Mammary epithelial cell (primary cell): ENCODE measurements at regions not wholly inside any gene's neighbourhood (a gene's known extent, or its start where the extent isn't known, plus 50 kb on each side); places are given as distances from the start of the nearest gene placed in this dataset.

Experiments
- EZH2 ChIP-seq: IDR thresholded peaks from 2 replicates; pipeline ENCODE4 v1.6.1; 2012; ENCODE audit warnings: low read length, inconsistent platforms, borderline replicate concordance
- TF ChIP-seq, protein P1 (sequence below), 2 donors: IDR thresholded peaks in 1 of 2; conservative IDR thresholded peaks in 1 of 2; 2 replicates each; pipeline ENCODE4 v1.5.1; 2011 to 2012; ENCODE audit warnings: inconsistent platforms in 2 of 2, low read length in 2 of 2, mild to moderate bottlenecking in 2 of 2, control low read depth in 1 of 2, low read depth in 1 of 2; ENCODE audit not compliant: insufficient read depth in 1 of 2; ENCODE audit errors: extremely low read depth in 1 of 2

DNA sequence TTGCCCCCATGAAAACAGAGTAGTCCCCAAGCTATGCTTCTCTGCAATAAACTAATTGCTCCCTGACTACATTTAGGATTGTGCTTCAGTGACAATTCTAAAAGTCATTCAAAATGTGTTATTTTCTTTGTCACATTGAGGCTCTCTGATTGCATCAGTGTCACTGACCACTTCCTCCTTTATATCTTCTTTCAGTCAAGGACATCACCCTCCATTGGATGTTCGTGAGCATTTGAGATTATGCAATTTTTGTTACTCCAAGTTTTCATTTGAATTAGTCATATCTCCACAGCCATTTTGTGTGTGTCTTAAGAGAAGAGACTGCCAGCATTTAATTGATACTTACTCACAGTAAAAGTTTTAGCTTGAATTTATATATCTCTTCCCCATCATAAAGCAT lies 780.8 kb upstream of the GCFC2 start:
- TF ChIP-seq, protein P1, sequence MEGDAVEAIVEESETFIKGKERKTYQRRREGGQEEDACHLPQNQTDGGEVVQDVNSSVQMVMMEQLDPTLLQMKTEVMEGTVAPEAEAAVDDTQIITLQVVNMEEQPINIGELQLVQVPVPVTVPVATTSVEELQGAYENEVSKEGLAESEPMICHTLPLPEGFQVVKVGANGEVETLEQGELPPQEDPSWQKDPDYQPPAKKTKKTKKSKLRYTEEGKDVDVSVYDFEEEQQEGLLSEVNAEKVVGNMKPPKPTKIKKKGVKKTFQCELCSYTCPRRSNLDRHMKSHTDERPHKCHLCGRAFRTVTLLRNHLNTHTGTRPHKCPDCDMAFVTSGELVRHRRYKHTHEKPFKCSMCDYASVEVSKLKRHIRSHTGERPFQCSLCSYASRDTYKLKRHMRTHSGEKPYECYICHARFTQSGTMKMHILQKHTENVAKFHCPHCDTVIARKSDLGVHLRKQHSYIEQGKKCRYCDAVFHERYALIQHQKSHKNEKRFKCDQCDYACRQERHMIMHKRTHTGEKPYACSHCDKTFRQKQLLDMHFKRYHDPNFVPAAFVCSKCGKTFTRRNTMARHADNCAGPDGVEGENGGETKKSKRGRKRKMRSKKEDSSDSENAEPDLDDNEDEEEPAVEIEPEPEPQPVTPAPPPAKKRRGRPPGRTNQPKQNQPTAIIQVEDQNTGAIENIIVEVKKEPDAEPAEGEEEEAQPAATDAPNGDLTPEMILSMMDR (conservative IDR thresholded peaks at IDR 0.05 in 1 of 2, IDR thresholded peaks at IDR 0.05 in 1 of 2; ENCODE audit: extremely low read depth in 1 of 2, insufficient read depth in 1 of 2, low read depth in 1 of 2, low read length in 2 of 2) = no peak
- no peak for TF ChIP-seq EZH2
